CD14-positive monocyte (primary cell): ENCODE measurements at regions not wholly inside any gene's neighbourhood (a gene's known extent, or its start where the extent isn't known, plus 50 kb on each side); places are given as distances from the start of the nearest gene placed in this dataset.

Source experiments
- DNase-seq, 3 donors: peaks; one replicate each; pipeline ENCODE4 v3.0.0-alpha.2; 2011 to 2022
- H2AFZ ChIP-seq: 2 replicates; pipeline ENCODE4 v1.6.0; 2012; ENCODE audit warnings: mild to moderate bottlenecking, low read depth, low read length, inconsistent platforms; ENCODE audit not compliant: insufficient read depth, poor library complexity, severe bottlenecking
- H3K27ac ChIP-seq, 2 donors: 1 replicate in 1 of 2; 2 replicates in 1 of 2; pipeline ENCODE4 v1.5.1; 2012 to 2013; ENCODE audit warnings: low read length in 2 of 2, control low read depth in 1 of 2, inconsistent platforms in 1 of 2, low read depth in 1 of 2, mild to moderate bottlenecking in 1 of 2
- H3K27me3 ChIP-seq, 2 donors: one replicate each; pipeline versions ENCODE4 v1.6.0 to v1.6.1; 2011 to 2013; ENCODE audit warnings: low read length in 2 of 2; ENCODE audit not compliant: control insufficient read depth in 2 of 2, insufficient read depth in 2 of 2
- H3K36me3 ChIP-seq, 2 donors: replicated peaks in 1 of 2; 1 replicate in 1 of 2; 2 replicates in 1 of 2; pipeline versions ENCODE4 v1.5.1 to v1.6.1; 2012 to 2013; ENCODE audit warnings: low read length in 2 of 2, control low read depth in 1 of 2, inconsistent platforms in 1 of 2, mild to moderate bottlenecking in 1 of 2; ENCODE audit not compliant: insufficient read depth in 2 of 2, control insufficient read depth in 1 of 2
- H3K4me1 ChIP-seq, 2 donors: 1 replicate in 1 of 2; 2 replicates in 1 of 2; pipeline versions ENCODE4 v1.5.1 to v1.6.1; 2012 to 2013; ENCODE audit warnings: low read length in 2 of 2, control low read depth in 1 of 2, inconsistent platforms in 1 of 2, mild to moderate bottlenecking in 1 of 2, moderate library complexity in 1 of 2; ENCODE audit not compliant: insufficient read depth in 2 of 2, control insufficient read depth in 1 of 2
- H3K4me2 ChIP-seq: replicated peaks from 2 replicates; pipeline ENCODE3; 2012; ENCODE audit warnings: low read length, moderate library complexity, mild to moderate bottlenecking; ENCODE audit not compliant: poor library complexity, severe bottlenecking; ENCODE audit errors: extremely low read depth
- H3K4me3 ChIP-seq, 3 experiments: fragments of 200-600 bp in 1 of 3; sonication (generic) in 1 of 3; replicated peaks in 1 of 3; 1 replicate in 2 of 3; 2 replicates in 1 of 3; pipeline ENCODE4 v1.5.1; 2011 to 2013; ENCODE audit warnings: low read length in 3 of 3, mild to moderate bottlenecking in 3 of 3, control low read depth in 2 of 3, low read depth in 2 of 3, inconsistent platforms in 1 of 3, moderate library complexity in 1 of 3
- H3K79me2 ChIP-seq: 2 replicates; pipeline ENCODE4 v1.6.0; 2012; ENCODE audit warnings: mild to moderate bottlenecking, control low read depth, inconsistent platforms, low read length, moderate library complexity; ENCODE audit not compliant: insufficient read depth
- H3K9ac ChIP-seq: 2 replicates; pipeline ENCODE4 v1.6.0; 2017; ENCODE audit warnings: low read length, mild to moderate bottlenecking; ENCODE audit not compliant: insufficient read depth, poor library complexity, severe bottlenecking
- H3K9me3 ChIP-seq, 2 donors: replicated peaks in 1 of 2; 1 replicate in 1 of 2; 2 replicates in 1 of 2; pipeline versions ENCODE4 v1.5.1 to v1.6.1; 2012 to 2013; ENCODE audit warnings: low read length in 2 of 2, control low read depth in 1 of 2; ENCODE audit not compliant: control insufficient read depth in 1 of 2, insufficient read depth in 1 of 2
- H4K20me1 ChIP-seq: 2 replicates; pipeline ENCODE4 v1.6.0; 2012; ENCODE audit warnings: mild to moderate bottlenecking, low read length, control low read depth, moderate library complexity; ENCODE audit not compliant: insufficient read depth
- H3K27ac Mint-ChIP-seq, 7 donors: one replicate each; pipeline ENCODE4 v1.8.0; 2020; ENCODE audit warnings: mild to moderate bottlenecking in 7 of 7, mixed read lengths in 7 of 7, moderate library complexity in 6 of 7, inconsistent platforms in 2 of 7
- H3K27me3 Mint-ChIP-seq, 3 donors: one replicate each; pipeline ENCODE4 v1.8.0; 2021 to 2022; ENCODE audit warnings: low read depth in 3 of 3, mild to moderate bottlenecking in 3 of 3, mixed read lengths in 3 of 3, moderate library complexity in 3 of 3, inconsistent platforms in 1 of 3
- H3K36me3 Mint-ChIP-seq, 2 donors: one replicate each; pipeline ENCODE4 v1.8.0; 2020; ENCODE audit warnings: mixed read lengths in 2 of 2, inconsistent platforms in 1 of 2, mild to moderate bottlenecking in 1 of 2
- H3K4me1 Mint-ChIP-seq: one replicate; pipeline ENCODE4 v1.8.0; 2020; ENCODE audit warnings: mild to moderate bottlenecking, mixed read lengths
- H3K4me3 Mint-ChIP-seq, 2 donors: one replicate each; pipeline ENCODE4 v1.8.0; 2020; ENCODE audit warnings: mild to moderate bottlenecking in 2 of 2, mixed read lengths in 2 of 2, moderate library complexity in 1 of 2
- H3K9me3 Mint-ChIP-seq, 7 donors: one replicate each; pipeline ENCODE4 v1.8.0; 2020 to 2022; ENCODE audit warnings: mixed read lengths in 7 of 7, mild to moderate bottlenecking in 6 of 7, moderate library complexity in 6 of 7, inconsistent platforms in 2 of 7
- WGBS: methylation state at CpG from one replicate; pipeline ENCODE4 v1.1.5; 2013; ENCODE audit warnings: missing lambda C conversion rate; ENCODE audit not compliant: insufficient coverage; 5-methylcytosine and 5-hydroxymethylcytosine counted together
- intact Hi-C, 2 donors: fragments of 100-400 bp; cut with micrococcal nuclease; formaldehyde crosslinking; loops; one replicate each; pipeline versions ENCODE4 v1.15.0 to v1.15.1; 2023
- TF ChIP-seq, protein P1 (sequence below): fragments of 200-600 bp; IDR thresholded peaks from one replicate; pipeline ENCODE4 v1.8.0; 2022; ENCODE audit warnings: antibody characterized with exemption, mild to moderate bottlenecking

DNA sequence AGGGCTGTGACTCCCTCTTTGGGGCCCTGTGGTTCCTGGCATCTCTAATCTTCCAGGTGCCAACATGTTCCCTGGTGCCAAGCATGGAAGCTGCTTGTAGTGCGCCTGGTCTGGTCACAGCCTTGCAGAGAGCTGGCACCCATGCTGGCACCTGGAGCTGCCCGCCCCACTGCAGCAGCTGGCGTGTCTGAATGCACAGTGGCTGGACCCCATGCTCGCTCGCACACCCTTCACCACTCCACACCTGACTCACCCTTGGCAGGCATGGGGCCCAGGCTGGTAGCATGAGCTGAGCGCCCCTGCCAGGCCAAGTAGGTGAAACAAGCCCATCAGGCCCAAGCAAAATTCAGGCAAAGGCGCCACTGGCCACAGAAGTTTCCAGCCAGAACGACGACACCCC, 119.1 kb downstream of the DNAAF6 start:
- Histone ChIP-seq H3K27me3 (peaks cover 0 to 3% of the 10 kb centered on the region in 2 donors), H4K20me1 (no peaks in the 10 kb centered on the region), H3K27ac (no peak overlapping the region), H2AFZ (no peak overlapping the region), H3K4me3 (no peak overlapping the region), H3K4me2 (no peak overlapping the region), H3K79me2 (no peaks in the 10 kb centered on the region), H3K4me1 (no peaks in the 10 kb centered on the region), H3K36me3 (no peaks in the 10 kb centered on the region), H3K9ac (no peak overlapping the region), H3K9me3 (no peaks in the 10 kb centered on the region)
- 100% methylated on average over 3 of the region's 9 CpGs for WGBS
- Mint-ChIP-seq H3K36me3 (no peaks in the 10 kb centered on the region), H3K27me3 (peaks cover 6 to 12% (median 6%) of the 10 kb centered on the region in 3 donors), H3K4me3 (no peak overlapping the region), H3K27ac (no peak overlapping the region), H3K4me1 (no peaks in the 10 kb centered on the region), H3K9me3 (no peaks in the 10 kb centered on the region)
- DNase-seq: no peak
- intact Hi-C loops: no loop called here
- TF ChIP-seq, protein P1, sequence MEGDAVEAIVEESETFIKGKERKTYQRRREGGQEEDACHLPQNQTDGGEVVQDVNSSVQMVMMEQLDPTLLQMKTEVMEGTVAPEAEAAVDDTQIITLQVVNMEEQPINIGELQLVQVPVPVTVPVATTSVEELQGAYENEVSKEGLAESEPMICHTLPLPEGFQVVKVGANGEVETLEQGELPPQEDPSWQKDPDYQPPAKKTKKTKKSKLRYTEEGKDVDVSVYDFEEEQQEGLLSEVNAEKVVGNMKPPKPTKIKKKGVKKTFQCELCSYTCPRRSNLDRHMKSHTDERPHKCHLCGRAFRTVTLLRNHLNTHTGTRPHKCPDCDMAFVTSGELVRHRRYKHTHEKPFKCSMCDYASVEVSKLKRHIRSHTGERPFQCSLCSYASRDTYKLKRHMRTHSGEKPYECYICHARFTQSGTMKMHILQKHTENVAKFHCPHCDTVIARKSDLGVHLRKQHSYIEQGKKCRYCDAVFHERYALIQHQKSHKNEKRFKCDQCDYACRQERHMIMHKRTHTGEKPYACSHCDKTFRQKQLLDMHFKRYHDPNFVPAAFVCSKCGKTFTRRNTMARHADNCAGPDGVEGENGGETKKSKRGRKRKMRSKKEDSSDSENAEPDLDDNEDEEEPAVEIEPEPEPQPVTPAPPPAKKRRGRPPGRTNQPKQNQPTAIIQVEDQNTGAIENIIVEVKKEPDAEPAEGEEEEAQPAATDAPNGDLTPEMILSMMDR: no peak

DNA sequence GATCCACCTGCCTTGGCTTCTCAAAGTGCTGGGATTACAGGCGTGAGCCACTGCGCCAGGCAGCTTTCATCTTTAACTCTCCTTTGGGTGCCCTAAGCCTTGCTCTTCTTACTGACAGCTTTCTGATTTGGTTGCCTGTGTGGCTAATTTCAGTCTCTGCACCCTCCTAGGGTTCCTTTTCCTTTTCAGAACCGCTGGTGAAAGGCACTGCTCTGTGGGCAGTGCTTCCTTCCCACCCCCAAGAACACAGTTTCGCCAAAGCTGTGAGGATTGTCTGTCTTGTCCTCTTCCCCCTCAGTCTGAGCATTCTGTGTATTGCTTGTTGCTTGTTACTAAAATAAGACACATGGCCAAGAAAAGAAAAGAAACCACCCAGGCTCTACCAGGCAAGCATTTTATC, 101.4 kb upstream of the FRMPD3 start:
- Histone ChIP-seq H3K27ac (no peak overlapping the region), H3K4me1 (no peaks in the 10 kb centered on the region), H3K36me3 (no peaks in the 10 kb centered on the region), H3K27me3 (no peaks in the 10 kb centered on the region), H3K4me2 (no peak overlapping the region), H3K4me3 (no peak overlapping the region), H4K20me1 (no peaks in the 10 kb centered on the region), H3K79me2 (no peaks in the 10 kb centered on the region), H3K9ac (no peak overlapping the region), H3K9me3 (no peaks in the 10 kb centered on the region), H2AFZ (no peak overlapping the region)
- H3K4me1 Mint-ChIP-seq: no peaks in the 10 kb centered on the region
- H3K9me3 Mint-ChIP-seq: peaks cover 0 to 6% (median 0%) of the 10 kb centered on the region in 7 donors
- no peak overlapping the region for H3K4me3 Mint-ChIP-seq
- DNase-seq: no peak
- no peaks in the 10 kb centered on the region for H3K36me3 Mint-ChIP-seq
- no peak overlapping the region for H3K27ac Mint-ChIP-seq
- WGBS: 86% methylated on average over 2 of the region's 4 CpGs
- TF ChIP-seq, protein P1: no peak
- intact Hi-C loops: no loop called here
- H3K27me3 Mint-ChIP-seq: peaks cover 3 to 7% (median 4%) of the 10 kb centered on the region in 3 donors
